Stimulated activated naive CD8-positive, alpha-beta T cell treated with anti-CD3 and anti-CD28 coated beads, Interleukin-15, amount 100 ng/mL, for 72 hours (primary cell): ENCODE measurements at regions not wholly inside any gene's neighbourhood (a gene's known extent, or its start where the extent isn't known, plus 50 kb on each side); places are given as distances from the start of the nearest gene placed in this dataset.
"Not testable (repeated sequence)": the region's sequence is repeated elsewhere in the genome, so short reads cannot be mapped to it uniquely, and the experiment has no call there.

Experiments
- ATAC-seq: fragments of 150-1000 bp; cut with Tn5 transposase; 2 replicates; pipeline ENCODE4 v1.10.0; 2021; ENCODE audit warnings: mild to moderate bottlenecking, moderate library complexity
- DNase-seq, 2 donors: peaks; one replicate each; pipeline ENCODE4 v3.0.0; 2021 to 2022
- H3K27ac Mint-ChIP-seq, 2 donors: one replicate each; pipeline ENCODE4 v1.8.0; 2022; ENCODE audit warnings: mild to moderate bottlenecking in 2 of 2, mixed read lengths in 2 of 2, moderate library complexity in 2 of 2
- H3K27me3 Mint-ChIP-seq: one replicate; pipeline ENCODE4 v1.8.0; 2022; ENCODE audit warnings: mixed read lengths
- H3K4me1 Mint-ChIP-seq: one replicate; pipeline ENCODE4 v1.8.0; 2022; ENCODE audit warnings: mild to moderate bottlenecking, mixed read lengths
- H3K4me3 Mint-ChIP-seq, 2 donors: one replicate each; pipeline ENCODE4 v1.8.0; 2022; ENCODE audit warnings: mild to moderate bottlenecking in 2 of 2, mixed read lengths in 2 of 2, moderate library complexity in 1 of 2
- H3K9me3 Mint-ChIP-seq, 2 donors: one replicate each; pipeline ENCODE4 v1.8.0; 2022; ENCODE audit warnings: mixed read lengths in 2 of 2

- Mint-ChIP-seq H3K27ac (no peak overlapping the region), H3K4me3 (no peak overlapping the region), H3K27me3 (peaks cover 50% of the 10 kb centered on the region), H3K4me1 (peaks cover 6% of the 10 kb centered on the region), H3K9me3 (peaks cover 0 to 17% of the 10 kb centered on the region in 2 donors)
- no peak for ATAC-seq
- DNase-seq: no peak
Measured at GRCh38 chr12:69046920-69047319, 113.9 kb upstream of the CPM start.

GRCh38 chr12:69047990-69048389 lies 115.0 kb upstream of the CPM start:
- Mint-ChIP-seq H3K4me3 (no peak overlapping the region), H3K27ac (no peak overlapping the region), H3K4me1 (peaks cover 17% of the 10 kb centered on the region), H3K27me3 (peaks cover 50% of the 10 kb centered on the region), H3K9me3 (peaks cover 0 to 17% of the 10 kb centered on the region in 2 donors)
- ATAC-seq (no peak), DNase-seq (no peak)

- H3K4me3 Mint-ChIP-seq, DNase-seq, ATAC-seq, H3K27ac Mint-ChIP-seq: not testable (repeated sequence)
- Mint-ChIP-seq H3K9me3 (peaks cover 0 to 17% of the 10 kb centered on the region in 2 donors), H3K27me3 (peaks cover 60% of the 10 kb centered on the region), H3K4me1 (peaks cover 27% of the 10 kb centered on the region)
Measured at GRCh38 chr12:69049855-69050254, 116.9 kb upstream of the CPM start.

GRCh38 chr12:69052613-69053408 lies 119.8 kb upstream of the CPM start:
- DNase-seq (peak; percentile 61 to 84), ATAC-seq (peak; percentile 100)
- peaks cover 38% of the 10 kb centered on the region for H3K4me1 Mint-ChIP-seq
- H3K27me3 Mint-ChIP-seq: peaks cover 62% of the 10 kb centered on the region
- no peak overlapping the region for H3K27ac Mint-ChIP-seq
- H3K4me3 Mint-ChIP-seq: peak overlapping the region in 1 of 2 donors; percentile 12
- peaks cover 0 to 17% of the 10 kb centered on the region in 2 donors for H3K9me3 Mint-ChIP-seq

GRCh38 chr12:69054343-69055056 lies 121.5 kb upstream of the CPM start:
- H3K4me3 Mint-ChIP-seq: no peak overlapping the region
- DNase-seq (no peak), ATAC-seq (no peak)
- peaks cover 51% of the 10 kb centered on the region for H3K4me1 Mint-ChIP-seq
- H3K27me3 Mint-ChIP-seq: peaks cover 46% of the 10 kb centered on the region
- H3K9me3 Mint-ChIP-seq: peaks cover 0 to 15% of the 10 kb centered on the region in 2 donors
- no peak overlapping the region for H3K27ac Mint-ChIP-seq

GRCh38 chr12:69055280-69055679 lies 122.3 kb upstream of the CPM start:
- peaks cover 54% of the 10 kb centered on the region for H3K4me1 Mint-ChIP-seq
- ATAC-seq (no peak), DNase-seq (no peak)
- peaks cover 0 to 7% of the 10 kb centered on the region in 2 donors for H3K9me3 Mint-ChIP-seq
- no peak overlapping the region for H3K4me3 Mint-ChIP-seq
- peaks cover 38% of the 10 kb centered on the region for H3K27me3 Mint-ChIP-seq
- H3K27ac Mint-ChIP-seq: no peak overlapping the region

- H3K4me1 Mint-ChIP-seq: peaks cover 55% of the 10 kb centered on the region
- H3K27ac Mint-ChIP-seq: no peak overlapping the region
- H3K9me3 Mint-ChIP-seq: peaks cover 0 to 3% of the 10 kb centered on the region in 2 donors
- no peak overlapping the region for H3K4me3 Mint-ChIP-seq
- ATAC-seq (no peak), DNase-seq (no peak)
- peaks cover 34% of the 10 kb centered on the region for H3K27me3 Mint-ChIP-seq
Measured at GRCh38 chr12:69055706-69056105, 122.7 kb upstream of the CPM start.

GRCh38 chr12:69056743-69057515 lies 124.0 kb upstream of the CPM start:
- H3K4me3 Mint-ChIP-seq: no peak overlapping the region
- ATAC-seq: no peak
- peaks cover 23% of the 10 kb centered on the region for H3K27me3 Mint-ChIP-seq
- no peak for DNase-seq
- H3K27ac Mint-ChIP-seq: no peak overlapping the region
- H3K4me1 Mint-ChIP-seq: peaks cover 55% of the 10 kb centered on the region
- H3K9me3 Mint-ChIP-seq: no peaks in the 10 kb centered on the region

GRCh38 chr12:69057742-69058141 lies 124.8 kb upstream of the CPM start:
- ATAC-seq (no peak), DNase-seq (no peak)
- Mint-ChIP-seq H3K9me3 (no peaks in the 10 kb centered on the region), H3K4me1 (peaks cover 47% of the 10 kb centered on the region), H3K27ac (no peak overlapping the region), H3K4me3 (no peak overlapping the region), H3K27me3 (peaks cover 23% of the 10 kb centered on the region)

- peak; percentile 74 for ATAC-seq
- H3K27ac Mint-ChIP-seq: peak overlapping the region in 1 of 2 donors; percentile 32
Measured at GRCh38 chr12:69059465-69060457, 126.8 kb upstream of the CPM start.

GRCh38 chr12:69061574-69061973 lies 128.6 kb upstream of the CPM start:
- H3K27ac Mint-ChIP-seq: no peak overlapping the region
- no peak overlapping the region for H3K4me3 Mint-ChIP-seq
- H3K9me3 Mint-ChIP-seq: no peaks in the 10 kb centered on the region
- H3K4me1 Mint-ChIP-seq: peaks cover 30% of the 10 kb centered on the region
- no peak for DNase-seq
- no peaks in the 10 kb centered on the region for H3K27me3 Mint-ChIP-seq
- ATAC-seq: no peak

More at GRCh38 chr12:69059465-69060457, 126.8 kb upstream of the CPM start:
- Mint-ChIP-seq H3K4me3 (peak overlapping the region in 1 of 2 donors; percentile 10), H3K27me3 (peaks cover 15% of the 10 kb centered on the region), H3K4me1 (peaks cover 37% of the 10 kb centered on the region), H3K9me3 (no peaks in the 10 kb centered on the region)
- DNase-seq: no peak

GRCh38 chr12:69062621-69063237 lies 129.8 kb upstream of the CPM start:
- Mint-ChIP-seq H3K4me3 (no peak overlapping the region), H3K9me3 (no peaks in the 10 kb centered on the region), H3K27me3 (no peaks in the 10 kb centered on the region), H3K27ac (no peak overlapping the region), H3K4me1 (peaks cover 35% of the 10 kb centered on the region)
- ATAC-seq: no peak
- no peak for DNase-seq

- no peak overlapping the region for H3K27ac Mint-ChIP-seq
- ATAC-seq (no peak), DNase-seq (no peak)
- H3K4me3 Mint-ChIP-seq: no peak overlapping the region
- peaks cover 27% of the 10 kb centered on the region for H3K4me1 Mint-ChIP-seq
- H3K27me3 Mint-ChIP-seq: no peaks in the 10 kb centered on the region
- H3K9me3 Mint-ChIP-seq: no peaks in the 10 kb centered on the region
Measured at GRCh38 chr12:69064734-69065443, 131.9 kb upstream of the CPM start.

GRCh38 chr12:69065775-69066174 lies 132.8 kb upstream of the CPM start:
- Mint-ChIP-seq H3K9me3 (no peaks in the 10 kb centered on the region), H3K27ac (no peak overlapping the region), H3K27me3 (no peaks in the 10 kb centered on the region), H3K4me3 (no peak overlapping the region), H3K4me1 (peaks cover 25% of the 10 kb centered on the region)
- DNase-seq: no peak
- ATAC-seq: no peak
